ENCODE measurements at regions not wholly inside any gene's neighbourhood (a gene's known extent, or its start where the extent isn't known, plus 50 kb on each side); places are given as distances from the start of the nearest gene placed in this dataset.

DNA sequence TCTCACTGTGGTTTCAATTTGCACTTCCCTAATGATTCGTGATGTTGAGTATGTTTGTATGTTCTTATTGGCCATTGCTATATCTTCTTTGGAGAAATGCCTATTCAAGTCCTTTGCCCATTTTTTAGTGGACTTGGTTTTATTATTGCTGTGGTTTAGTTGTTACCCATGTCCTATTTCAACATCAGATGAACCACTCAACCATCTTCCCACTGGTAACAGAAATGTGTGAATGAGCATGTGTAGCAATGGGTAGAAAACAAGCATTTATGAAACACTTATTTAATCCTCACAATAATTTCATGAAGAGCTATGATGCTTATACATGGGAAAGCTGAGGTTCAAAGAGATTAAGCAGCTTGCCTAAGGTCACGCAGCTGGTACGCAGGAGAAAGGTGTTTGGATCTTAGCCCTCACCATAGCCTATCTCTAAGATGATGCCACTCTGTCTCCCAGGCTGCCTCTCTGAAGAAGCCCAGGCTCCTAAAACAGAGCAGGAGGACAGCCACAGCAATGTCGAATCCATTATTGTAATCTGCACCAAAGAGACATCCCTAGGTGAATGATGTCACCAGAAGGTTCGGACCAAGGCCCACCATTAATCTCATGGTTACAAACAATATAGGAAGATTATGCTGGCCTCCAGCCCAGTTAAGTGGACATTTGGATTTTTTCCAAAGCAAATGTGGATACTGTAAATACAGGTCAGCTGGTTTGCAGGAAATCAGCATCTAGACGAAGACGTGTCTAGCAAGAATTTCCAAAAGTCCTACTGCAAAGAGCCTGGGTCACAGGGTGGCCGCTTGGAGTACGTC lies 447.6 kb upstream of the ZMIZ1 start:
- DNase-seq, result no peak
- Histone ChIP-seq H3K27ac (no peak overlapping the region), H3K4me1 (no peaks in the 10 kb centered on the region), H3K36me3 (no peaks in the 10 kb centered on the region), H3K4me3 (no peak overlapping the region), H3K27me3 (no peaks in the 10 kb centered on the region), H3K9me3 (no peaks in the 10 kb centered on the region)
- intact Hi-C loops (cut with DNase I), result no loop called here
- TF ChIP-seq POLR2A (IDR thresholded peaks at IDR 0.05), result no peak
- TF ChIP-seq, protein P1, sequence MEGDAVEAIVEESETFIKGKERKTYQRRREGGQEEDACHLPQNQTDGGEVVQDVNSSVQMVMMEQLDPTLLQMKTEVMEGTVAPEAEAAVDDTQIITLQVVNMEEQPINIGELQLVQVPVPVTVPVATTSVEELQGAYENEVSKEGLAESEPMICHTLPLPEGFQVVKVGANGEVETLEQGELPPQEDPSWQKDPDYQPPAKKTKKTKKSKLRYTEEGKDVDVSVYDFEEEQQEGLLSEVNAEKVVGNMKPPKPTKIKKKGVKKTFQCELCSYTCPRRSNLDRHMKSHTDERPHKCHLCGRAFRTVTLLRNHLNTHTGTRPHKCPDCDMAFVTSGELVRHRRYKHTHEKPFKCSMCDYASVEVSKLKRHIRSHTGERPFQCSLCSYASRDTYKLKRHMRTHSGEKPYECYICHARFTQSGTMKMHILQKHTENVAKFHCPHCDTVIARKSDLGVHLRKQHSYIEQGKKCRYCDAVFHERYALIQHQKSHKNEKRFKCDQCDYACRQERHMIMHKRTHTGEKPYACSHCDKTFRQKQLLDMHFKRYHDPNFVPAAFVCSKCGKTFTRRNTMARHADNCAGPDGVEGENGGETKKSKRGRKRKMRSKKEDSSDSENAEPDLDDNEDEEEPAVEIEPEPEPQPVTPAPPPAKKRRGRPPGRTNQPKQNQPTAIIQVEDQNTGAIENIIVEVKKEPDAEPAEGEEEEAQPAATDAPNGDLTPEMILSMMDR (IDR thresholded peaks at IDR 0.05), result no peak
- WGBS (ENCODE audit: insufficient coverage, low coverage, low lambda C conversion rate, missing lambda C conversion rate), result 59% methylated on average over 5 of the region's 9 CpGs
- no peak for ATAC-seq

DNA sequence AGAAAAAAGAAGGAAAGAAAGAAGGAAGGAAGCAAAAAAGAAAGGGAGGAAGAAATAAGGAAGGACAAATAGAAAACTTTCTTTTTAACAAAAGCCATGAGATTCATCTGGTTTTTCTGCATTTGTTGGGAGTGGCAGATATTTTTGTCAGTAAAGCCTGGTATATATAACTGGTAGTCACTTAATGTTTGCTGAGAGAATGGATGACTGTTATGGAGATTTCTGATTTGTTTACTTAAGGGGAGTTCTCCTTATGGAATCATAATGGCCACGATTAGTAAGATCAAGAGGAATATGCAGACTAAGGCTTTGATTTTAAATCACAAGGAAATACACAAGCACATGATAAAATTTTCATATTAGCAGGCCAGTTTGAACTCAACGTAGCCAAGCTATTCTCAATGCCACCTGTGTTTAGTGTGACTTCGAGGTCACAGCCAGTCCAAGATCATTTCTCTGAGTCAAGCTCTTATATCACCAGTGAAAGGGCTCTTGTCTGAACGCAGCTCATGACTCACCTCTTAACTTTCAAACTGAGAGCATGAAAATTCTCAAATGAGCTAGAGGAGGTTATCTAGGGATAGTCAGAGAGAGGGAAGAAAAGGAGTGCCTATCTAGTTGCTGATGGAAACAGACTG lies 445.1 kb upstream of the ZMIZ1 start:
- Histone ChIP-seq H3K9me3 (no peaks in the 10 kb centered on the region), H3K4me3 (no peak overlapping the region), H3K27me3 (no peaks in the 10 kb centered on the region), H3K36me3 (no peaks in the 10 kb centered on the region), H3K4me1 (no peaks in the 10 kb centered on the region), H3K27ac (no peak overlapping the region)
- no peak for DNase-seq
- TF ChIP-seq POLR2A (IDR thresholded peaks at IDR 0.05), result no peak
- TF ChIP-seq, protein P1 (IDR thresholded peaks at IDR 0.05), result no peak
- WGBS (ENCODE audit: insufficient coverage, low coverage, low lambda C conversion rate, missing lambda C conversion rate), result 51% methylated on average over 4 of the region's 4 CpGs
- intact Hi-C loops (cut with DNase I), result no loop called here
- ATAC-seq, result no peak

DNA sequence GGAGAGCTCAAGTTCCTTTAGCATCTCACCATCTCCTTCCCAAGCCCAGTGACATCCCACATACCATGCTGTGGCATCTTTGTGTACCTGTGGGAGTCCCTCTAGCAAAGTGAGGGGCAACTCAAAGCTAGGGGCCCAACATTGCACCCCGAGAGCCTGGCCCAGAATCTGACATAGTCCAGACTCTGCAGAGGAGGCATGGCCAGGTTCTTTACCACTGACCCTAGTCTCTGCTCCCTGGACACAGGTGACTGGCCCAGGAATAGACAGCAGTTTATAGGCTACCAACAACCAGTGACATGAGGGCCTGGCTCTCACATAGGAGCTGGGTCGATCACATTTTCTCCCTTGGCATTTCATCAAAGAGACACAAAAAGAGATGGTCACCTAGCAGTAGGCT lies 444.0 kb upstream of the ZMIZ1 start:
- TF ChIP-seq, protein P1 (IDR thresholded peaks at IDR 0.05), result no peak
- 44% methylated on average over 1 of the region's 2 CpGs for WGBS (ENCODE audit: insufficient coverage, low coverage, low lambda C conversion rate, missing lambda C conversion rate)
- ATAC-seq, result no peak

DNA sequence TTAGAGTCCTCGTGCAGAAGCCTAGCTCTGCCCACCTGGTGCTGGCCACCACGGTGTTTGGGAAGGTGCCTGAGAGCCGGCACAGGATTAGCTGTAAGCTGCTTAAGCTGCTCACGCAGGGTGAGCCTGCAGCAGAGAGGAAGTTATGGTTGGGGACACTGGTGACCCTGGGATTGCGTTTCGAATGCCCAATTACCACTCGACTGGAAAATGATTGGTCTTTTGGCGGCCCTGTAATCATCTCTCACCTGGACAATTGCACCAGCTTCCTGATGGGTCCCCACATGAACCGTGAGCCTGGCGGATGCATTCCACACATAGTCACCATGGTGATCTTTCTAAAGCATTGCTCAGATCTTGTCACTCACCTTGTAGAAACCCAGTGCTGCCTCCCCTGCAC lies 442.3 kb upstream of the ZMIZ1 start:
- Histone ChIP-seq H3K36me3 (no peaks in the 10 kb centered on the region), H3K4me1 (peaks cover 0 to 9% (median 0%) of the 10 kb centered on the region in 4 donors), H3K4me3 (no peak overlapping the region), H3K9me3 (no peaks in the 10 kb centered on the region), H3K27me3 (no peaks in the 10 kb centered on the region), H3K27ac (no peak overlapping the region)
- TF ChIP-seq POLR2A (IDR thresholded peaks at IDR 0.05), result no peak
- TF ChIP-seq, protein P1 (IDR thresholded peaks at IDR 0.05), result no peak
- DNase-seq (no peak), ATAC-seq (no peak)
- WGBS (ENCODE audit: insufficient coverage, low coverage, low lambda C conversion rate, missing lambda C conversion rate), result 60% methylated on average over 1 of the region's 10 CpGs
- intact Hi-C loops (cut with DNase I), result no loop called here

More for the DNA sequence above, 444.0 kb upstream of the ZMIZ1 start:
- Histone ChIP-seq H3K4me1 (peaks cover 0 to 4% (median 0%) of the 10 kb centered on the region in 4 donors), H3K27me3 (no peaks in the 10 kb centered on the region), H3K27ac (no peak overlapping the region), H3K9me3 (no peaks in the 10 kb centered on the region), H3K36me3 (no peaks in the 10 kb centered on the region), H3K4me3 (no peak overlapping the region)
- no peak for DNase-seq
- intact Hi-C loops (cut with DNase I), result no loop called here

Measured in right lobe of liver (tissue), 6 donors.